K562 (cell line): ENCODE measurements at regions not wholly inside any gene's neighbourhood (a gene's known extent, or its start where the extent isn't known, plus 50 kb on each side); places are given as distances from the start of the nearest gene placed in this dataset.

Experiments used
- ATAC-seq: fragments of 200-7000 bp; cut with Tn5 transposase; 3 replicates; pipeline ENCODE4 v1.9.1; 2020; ENCODE audit warnings: moderate library complexity
- BruUV-seq: library from RNA; stranded (reverse); fragments of 400-500 nt; replicated peaks from 2 replicates; lab custom pipeline; 2021; lab: Mats Ljungman, UMichigan
- CTCF ChIA-PET: fragments of 300-600 bp; formaldehyde crosslinking; extraction: SDS; loops from one replicate; lab custom pipeline; 2021; ENCODE audit warnings: low intra/inter-chr PET ratio; lab: Yijun Ruan, JAX
- POLR2A ChIA-PET: fragments of 300-600, 350-650 bp; sonication (Branson Sonifier 250); formaldehyde crosslinking; extraction: SDS; loops from one replicate; lab custom pipeline; 2021; ENCODE audit warnings: antibody characterized with exemption, inconsistent platforms; lab: Yijun Ruan, JAX
- DNase-seq, 4 experiments: peaks; one replicate each; pipeline versions ENCODE4 v3.0.0 to v3.0.0-alpha.2; 2011 to 2018; ENCODE audit warnings: low spot score in 3 of 4, mixed read lengths in 3 of 4; ENCODE audit errors: extremely low read depth in 1 of 4
- FAIRE-seq: peaks from 2 replicates; lab custom pipeline; 2011; peaks lifted over from hg19 to GRCh38; lab: Jason Lieb, UNC
- H2AFZ ChIP-seq: 2 replicates; pipeline ENCODE4 v1.6.0; 2011; ENCODE audit warnings: low read depth, low read length, control low read depth, inconsistent platforms
- H3K27ac ChIP-seq: fragments of 200-600 bp; 3 replicates; pipeline ENCODE4 v1.8.0; 2011; ENCODE audit warnings: low read depth, mild to moderate bottlenecking, control low read depth, inconsistent platforms, low read length, moderate library complexity, mixed read lengths; ENCODE audit errors: extremely low read depth
- H3K27me3 ChIP-seq, 2 experiments: fragments of 300-600 bp in 1 of 2; 2 replicates in 1 of 2; 3 replicates in 1 of 2; pipeline versions ENCODE4 v1.6.0 to v1.8.0; 2011; ENCODE audit warnings: inconsistent platforms in 2 of 2, low read length in 2 of 2, mild to moderate bottlenecking in 1 of 2, mixed read lengths in 1 of 2, moderate library complexity in 1 of 2; ENCODE audit not compliant: control insufficient read depth in 2 of 2, insufficient read depth in 2 of 2
- H3K36me3 ChIP-seq: fragments of 300-600 bp; 3 replicates; pipeline ENCODE4 v1.8.0; 2011; ENCODE audit warnings: mild to moderate bottlenecking, low read length, inconsistent platforms; ENCODE audit not compliant: control insufficient read depth, insufficient read depth
- H3K4me1 ChIP-seq, 2 experiments: fragments of 200-600 bp in 1 of 2; replicated peaks in 1 of 2; 2 replicates in 1 of 2; 3 replicates in 1 of 2; pipeline versions ENCODE4 v1.5.1 to v1.8.0; 2011; ENCODE audit warnings: inconsistent platforms in 2 of 2, low read length in 2 of 2, mild to moderate bottlenecking in 1 of 2, mixed read lengths in 1 of 2, moderate library complexity in 1 of 2; ENCODE audit not compliant: control insufficient read depth in 2 of 2, insufficient read depth in 2 of 2
- H3K4me2 ChIP-seq: 2 replicates; pipeline ENCODE4 v1.6.1; 2011; ENCODE audit warnings: low read length, control low read depth, inconsistent platforms, mixed read lengths; ENCODE audit not compliant: insufficient read depth
- H3K4me3 ChIP-seq: fragments of 200-600 bp; sonication (generic), shearing (Covaris generic); 2 replicates; pipeline ENCODE4 v1.5.1; 2016; ENCODE audit warnings: control low read depth, inconsistent platforms
- H3K79me2 ChIP-seq: fragments of 200-600 bp; 3 replicates; pipeline ENCODE4 v1.8.0; 2011; ENCODE audit warnings: low read length, inconsistent platforms; ENCODE audit not compliant: control insufficient read depth, insufficient read depth
- H3K9ac ChIP-seq, 2 experiments: 2 replicates each; pipeline versions ENCODE4 v1.6.0 to v1.6.1; 2011; ENCODE audit warnings: low read depth in 2 of 2, low read length in 2 of 2, control low read depth in 1 of 2, inconsistent platforms in 1 of 2, mild to moderate bottlenecking in 1 of 2, mixed read lengths in 1 of 2; ENCODE audit not compliant: insufficient read depth in 1 of 2
- H3K9me1 ChIP-seq: one replicate; pipeline ENCODE4 v1.6.0; 2011; ENCODE audit warnings: inconsistent platforms, mild to moderate bottlenecking, low read length, moderate library complexity; ENCODE audit not compliant: control insufficient read depth, insufficient read depth
- H3K9me3 ChIP-seq: replicated peaks from 2 replicates; pipeline ENCODE4 v1.5.1; 2011; ENCODE audit warnings: low read depth, low read length, inconsistent platforms; ENCODE audit not compliant: control insufficient read depth, insufficient read depth
- H4K20me1 ChIP-seq: replicated peaks from 2 replicates; pipeline ENCODE4 v1.6.1; 2011; ENCODE audit warnings: low read length, inconsistent platforms, mixed read lengths; ENCODE audit not compliant: control insufficient read depth, insufficient read depth
- ARHGAP35 ChIP-seq: fragments of 450-650 bp; IDR thresholded peaks from 2 replicates; pipeline ENCODE4 v1.6.1; 2018; ENCODE audit not compliant: partially characterized antibody
- BMI1 ChIP-seq: fragments of 150-350 bp; IDR thresholded peaks from 2 replicates; pipeline ENCODE4 v1.6.1; 2014; ENCODE audit warnings: low read length
- HMBOX1 ChIP-seq: sonication (generic); IDR thresholded peaks from 2 replicates; pipeline ENCODE4 v1.6.1; 2016
- PRMT5 ChIP-seq: sonication (generic); formaldehyde crosslinking; IDR thresholded peaks from 2 replicates; pipeline ENCODE4 v1.5.0; 2020; ENCODE audit warnings: missing genetic modification reagents
- TCF7L2 ChIP-seq: fragments of 150-350 bp; IDR thresholded peaks from 2 replicates; pipeline ENCODE4 v1.6.1; 2016; ENCODE audit warnings: low read depth, mild to moderate bottlenecking, low read length, moderate library complexity
- TEAD4 ChIP-seq, 2 experiments: sonication (generic) in 1 of 2; formaldehyde crosslinking in 1 of 2; IDR thresholded peaks; 2 replicates each; pipeline versions ENCODE4 v1.6.1 to v1.8.0; 2012 to 2022; ENCODE audit warnings: borderline replicate concordance in 1 of 2, inconsistent platforms in 1 of 2, low read length in 1 of 2, mild to moderate bottlenecking in 1 of 2, missing genetic modification reagents in 1 of 2
- ZNF143 ChIP-seq: sonication (generic); formaldehyde crosslinking; IDR thresholded peaks from 2 replicates; pipeline ENCODE4 v1.9.0; 2022; ENCODE audit warnings: mild to moderate bottlenecking, missing genetic modification reagents
- WGBS: fragments of 100-300 bp; shearing (Covaris generic); methylation state at CpG from one replicate; pipeline ENCODE4 v1.1.6; 2016; ENCODE audit warnings: low coverage, mixed read lengths; ENCODE audit not compliant: insufficient coverage; ENCODE audit errors: missing lambda C conversion rate; 5-methylcytosine and 5-hydroxymethylcytosine counted together
- in situ Hi-C: fragments of 300-500 bp; cut with MboI; formaldehyde crosslinking; loops from 4 replicates; pipeline ENCODE4 v1.15.0; 2018; ENCODE audit warnings: inconsistent platforms, mixed read lengths
- intact Hi-C: fragments of 100-400 bp; cut with micrococcal nuclease; formaldehyde crosslinking; loops from 2 replicates; pipeline ENCODE4 v1.14.2; 2022

GRCh38 chr4:25559508-25559907, 96.1 kb upstream of the SLC34A2 start:
- no peaks in the 10 kb centered on the region for H3K36me3 ChIP-seq
- CTCF ChIA-PET: no interaction called here
- no peaks in the 10 kb centered on the region for H3K79me2 ChIP-seq
- POLR2A ChIA-PET: no interaction called here
- H3K27ac ChIP-seq: no peak overlapping the region
- no peak overlapping the region for H3K4me3 ChIP-seq
- H3K4me2 ChIP-seq: no peak overlapping the region
- H3K9me3 ChIP-seq: no peaks in the 10 kb centered on the region
- no peak for FAIRE-seq
- peaks cover 3 to 20% of the 10 kb centered on the region in 2 experiments; a peak in 3 of 5 replicates for H3K27me3 ChIP-seq
- intact Hi-C loops: no loop called here
- no peak overlapping the region for H2AFZ ChIP-seq
- ATAC-seq: no peak
- 0% methylated on average over 4 of the region's 4 CpGs for WGBS
- H3K4me1 ChIP-seq: no peaks in the 10 kb centered on the region
- in situ Hi-C loops: no loop called here
- no TSS peak for BruUV-seq
- H3K9me1 ChIP-seq: no peaks in the 10 kb centered on the region
- no peaks in the 10 kb centered on the region for H4K20me1 ChIP-seq
- no peak for TF ChIP-seq PRMT5 (CRISPR knock-in tag)
- no peak for TF ChIP-seq ZNF143 (CRISPR knock-in tag)
- no peak for TF ChIP-seq ARHGAP35
- no peak for TF ChIP-seq TCF7L2
- no peak for TF ChIP-seq TEAD4 (IDR thresholded peaks at IDR 0.05; ENCODE audit: low read length)
- no peak for TF ChIP-seq TEAD4 (CRISPR knock-in tag; IDR thresholded peaks at IDR 0.05; ENCODE audit: borderline replicate concordance)
- no peak for TF ChIP-seq HMBOX1
- TF ChIP-seq BMI1: no peak
- H3K9ac ChIP-seq: no peak overlapping the region
- no peak for DNase-seq
